ES-I3 (cell line): ENCODE measurements at regions not wholly inside any gene's neighbourhood (a gene's known extent, or its start where the extent isn't known, plus 50 kb on each side); places are given as distances from the start of the nearest gene placed in this dataset.

ENCODE experiments used
- H3K36me3 ChIP-seq: 2 replicates; pipeline ENCODE4 v1.6.1; 2013; ENCODE audit warnings: mild to moderate bottlenecking, low read length, control low read depth, moderate library complexity; ENCODE audit not compliant: insufficient read depth
- H3K4me1 ChIP-seq: 2 replicates; pipeline ENCODE4 v1.6.1; 2013; ENCODE audit warnings: mild to moderate bottlenecking, control low read depth, low read length; ENCODE audit not compliant: insufficient read depth
- H3K9ac ChIP-seq: 2 replicates; pipeline ENCODE4 v1.6.1; 2013; ENCODE audit warnings: low read depth, mild to moderate bottlenecking, low read length, moderate library complexity
- H3K9me3 ChIP-seq: 2 replicates; pipeline ENCODE4 v1.6.1; 2013; ENCODE audit warnings: mild to moderate bottlenecking, low read length, moderate library complexity; ENCODE audit not compliant: control insufficient read depth, insufficient read depth

DNA sequence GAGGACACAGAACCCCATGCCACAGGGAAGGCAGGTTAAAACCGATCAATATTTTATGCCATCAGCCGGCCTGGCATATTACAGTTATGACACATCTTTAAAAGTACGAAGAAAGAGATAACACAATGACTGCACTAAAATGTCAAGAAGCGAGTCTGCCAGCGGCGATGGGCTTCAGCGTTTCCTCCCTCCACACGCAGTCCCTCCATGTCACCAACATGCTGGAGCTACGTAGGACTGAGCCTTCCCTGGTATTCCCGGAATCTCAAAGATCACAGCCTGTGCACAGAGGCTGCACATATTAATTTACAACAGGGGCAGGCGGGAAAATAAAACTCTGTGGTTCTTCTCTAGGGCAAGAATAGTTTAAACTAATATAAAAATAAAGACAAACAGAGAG is 257.7 kb downstream of the IRX1 start:
- no peaks in the 10 kb centered on the region for H3K36me3 ChIP-seq
- no peaks in the 10 kb centered on the region for H3K9me3 ChIP-seq
- no peaks in the 10 kb centered on the region for H3K4me1 ChIP-seq
- no peak overlapping the region for H3K9ac ChIP-seq

DNA sequence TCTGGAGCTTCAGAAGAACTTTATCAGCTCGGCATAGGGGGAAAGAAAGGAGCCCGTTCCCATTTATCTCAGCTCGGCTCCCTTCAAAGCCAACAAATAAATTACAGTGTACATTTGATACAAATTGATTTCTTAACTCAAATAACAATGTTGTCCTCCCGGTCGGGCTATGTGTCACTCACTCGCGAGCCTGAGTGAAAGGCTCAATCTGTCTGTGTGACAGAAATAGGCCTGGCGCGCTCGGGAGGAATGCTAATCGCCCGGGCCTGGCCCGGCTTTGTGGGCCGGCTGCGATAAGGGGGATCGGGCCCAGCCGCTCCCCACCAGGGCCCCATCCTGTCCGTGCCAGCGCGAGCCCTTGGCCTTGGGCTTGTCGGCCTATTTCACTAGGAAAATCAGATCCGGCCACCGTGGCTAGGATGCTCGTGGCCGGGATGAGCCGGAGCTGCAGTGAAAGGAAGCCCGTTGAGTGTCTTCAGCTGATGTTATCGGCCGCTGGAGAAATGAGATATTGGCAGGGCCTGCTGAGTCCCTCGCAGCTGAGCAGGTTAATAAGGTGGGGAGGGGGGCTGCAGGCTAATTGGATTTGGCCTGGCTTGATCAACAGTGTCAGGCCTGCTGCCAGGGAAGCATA is 258.7 kb downstream of the IRX1 start:
- Histone ChIP-seq H3K36me3 (no peaks in the 10 kb centered on the region), H3K4me1 (no peaks in the 10 kb centered on the region), H3K9me3 (no peaks in the 10 kb centered on the region), H3K9ac (no peak overlapping the region)

DNA sequence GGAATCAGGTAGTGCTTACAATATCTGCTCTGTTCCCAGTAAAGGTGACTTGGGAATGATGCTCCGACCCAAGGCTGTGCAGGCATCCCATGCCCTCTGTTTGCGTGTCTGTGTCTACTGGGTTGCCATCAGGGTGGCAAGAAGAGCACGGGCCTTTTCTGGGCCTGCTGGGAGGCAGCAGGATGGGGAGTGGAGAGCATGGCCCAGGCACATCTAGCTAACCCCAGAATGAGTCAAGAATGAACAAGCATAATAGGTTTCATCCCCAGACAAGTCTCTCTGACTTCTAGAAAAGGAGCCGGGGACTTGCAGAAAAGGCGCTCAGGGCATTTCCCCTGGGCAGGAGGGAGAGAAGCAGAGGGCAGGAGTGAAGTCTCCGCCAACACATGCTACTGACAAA is 260.4 kb downstream of the IRX1 start:
- no peaks in the 10 kb centered on the region for H3K9me3 ChIP-seq
- H3K36me3 ChIP-seq = no peaks in the 10 kb centered on the region
- H3K4me1 ChIP-seq = no peaks in the 10 kb centered on the region
- no peak overlapping the region for H3K9ac ChIP-seq

DNA sequence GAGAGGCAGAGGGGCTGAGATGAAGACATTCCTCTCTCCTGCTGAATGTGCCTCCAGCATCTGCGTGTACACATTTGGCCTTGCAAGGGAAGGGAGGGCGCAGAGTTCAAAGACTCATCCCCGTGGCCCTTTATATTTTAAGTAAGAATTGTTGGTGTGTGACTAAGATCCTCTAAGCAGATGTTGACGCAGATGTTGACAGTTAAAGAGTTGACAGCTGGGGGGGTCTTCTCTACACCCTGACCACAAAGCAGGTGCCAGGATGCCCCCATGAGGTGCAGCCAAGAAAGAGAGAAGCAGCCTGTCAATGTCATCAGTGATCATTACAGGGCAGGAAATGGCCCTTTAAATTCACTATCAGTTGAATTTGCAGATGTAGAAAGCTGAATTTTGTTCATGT is 262.9 kb downstream of the IRX1 start:
- no peaks in the 10 kb centered on the region for H3K36me3 ChIP-seq
- no peaks in the 10 kb centered on the region; the same call in 1 of the 2 replicates for H3K9me3 ChIP-seq
- H3K4me1 ChIP-seq = no peaks in the 10 kb centered on the region
- no peak overlapping the region for H3K9ac ChIP-seq

DNA sequence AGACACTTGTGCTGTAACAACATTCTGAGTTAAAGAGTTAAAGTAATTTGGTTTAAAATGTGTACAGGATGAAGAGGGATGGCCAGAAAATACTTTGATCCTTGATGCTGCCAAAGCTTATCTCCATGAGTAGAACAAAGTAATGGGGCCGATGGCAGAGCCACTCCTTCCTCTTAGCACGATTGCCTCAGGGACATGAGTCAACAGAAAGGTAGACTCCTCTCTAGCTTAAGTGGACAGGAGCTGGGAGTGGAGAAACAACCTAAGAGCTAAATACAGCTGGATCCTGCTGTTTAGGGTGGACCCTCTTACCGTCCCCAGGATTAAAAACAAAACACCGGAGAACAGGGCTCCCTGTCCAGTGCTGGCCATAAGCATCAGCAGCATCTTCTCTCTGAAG is 267.3 kb downstream of the IRX1 start:
- Histone ChIP-seq H3K36me3 (no peaks in the 10 kb centered on the region), H3K9ac (no peak overlapping the region), H3K4me1 (no peaks in the 10 kb centered on the region), H3K9me3 (no peaks in the 10 kb centered on the region; the same call in 1 of the 2 replicates)

DNA sequence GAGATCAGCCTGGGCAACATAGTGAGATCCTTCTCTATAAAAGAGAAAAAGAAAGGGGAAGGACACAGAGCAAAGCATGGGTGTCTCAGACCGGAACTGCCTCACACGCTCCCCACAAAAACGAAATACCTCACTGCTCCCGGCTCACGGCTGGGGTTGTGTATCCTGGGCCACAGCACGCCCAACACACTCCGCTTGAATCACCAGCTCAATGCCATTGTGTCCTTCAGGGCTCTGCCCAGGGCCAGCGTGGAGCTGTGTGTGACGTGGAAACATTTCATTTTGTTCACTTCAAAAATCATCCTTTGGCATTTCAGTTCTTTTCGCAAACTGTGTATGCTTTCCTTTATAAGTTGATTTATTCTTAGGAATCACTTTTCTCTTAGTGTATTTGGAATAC is 279.5 kb downstream of the IRX1 start:
- Histone ChIP-seq H3K9ac (no peak overlapping the region), H3K4me1 (no peaks in the 10 kb centered on the region), H3K36me3 (no peaks in the 10 kb centered on the region), H3K9me3 (no peaks in the 10 kb centered on the region; the same call in 1 of the 2 replicates)

DNA sequence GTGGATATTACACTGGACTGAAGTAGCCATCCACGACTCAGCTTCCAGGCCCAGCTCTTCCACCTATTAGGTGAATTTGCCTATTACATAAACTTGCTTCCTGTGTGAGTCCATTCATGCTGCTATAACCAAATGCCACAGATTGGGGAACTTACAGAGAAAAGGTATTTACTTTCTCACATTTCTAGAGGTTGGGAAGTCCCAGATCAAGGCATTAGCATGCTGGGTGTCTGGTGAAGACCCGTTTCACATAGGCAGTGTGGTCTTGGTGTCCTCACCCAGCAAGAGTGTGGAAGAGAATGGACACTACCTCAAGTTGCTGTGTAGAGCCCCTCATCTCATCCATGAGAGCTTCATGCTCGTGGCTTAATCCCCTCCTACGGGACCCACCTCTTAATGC is 282.6 kb downstream of the IRX1 start:
- no peaks in the 10 kb centered on the region for H3K36me3 ChIP-seq
- no peaks in the 10 kb centered on the region for H3K9me3 ChIP-seq
- H3K4me1 ChIP-seq = no peaks in the 10 kb centered on the region
- H3K9ac ChIP-seq = no peak overlapping the region

DNA sequence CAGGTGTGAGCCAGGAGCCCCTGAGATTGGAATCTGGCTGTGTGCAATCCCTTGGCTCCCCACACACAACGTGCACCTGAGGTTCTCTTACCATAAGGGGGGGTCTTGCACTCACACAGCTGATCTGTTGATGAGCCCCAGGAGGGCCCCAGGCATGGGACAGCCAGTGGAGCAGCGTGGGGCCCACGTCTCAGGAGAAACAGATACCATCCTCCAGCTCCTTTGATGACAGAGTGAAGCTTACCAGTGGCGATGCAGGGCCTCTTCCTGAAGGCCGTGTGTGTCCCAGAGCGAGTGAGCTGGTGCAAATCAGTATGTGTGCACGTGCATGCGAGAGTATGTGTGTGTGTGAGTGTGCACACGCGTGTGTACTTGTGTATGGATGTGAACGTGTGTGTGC is 287.4 kb downstream of the IRX1 start:
- no peak overlapping the region for H3K9ac ChIP-seq
- H3K36me3 ChIP-seq = no peaks in the 10 kb centered on the region
- no peaks in the 10 kb centered on the region for H3K9me3 ChIP-seq
- no peaks in the 10 kb centered on the region for H3K4me1 ChIP-seq

DNA sequence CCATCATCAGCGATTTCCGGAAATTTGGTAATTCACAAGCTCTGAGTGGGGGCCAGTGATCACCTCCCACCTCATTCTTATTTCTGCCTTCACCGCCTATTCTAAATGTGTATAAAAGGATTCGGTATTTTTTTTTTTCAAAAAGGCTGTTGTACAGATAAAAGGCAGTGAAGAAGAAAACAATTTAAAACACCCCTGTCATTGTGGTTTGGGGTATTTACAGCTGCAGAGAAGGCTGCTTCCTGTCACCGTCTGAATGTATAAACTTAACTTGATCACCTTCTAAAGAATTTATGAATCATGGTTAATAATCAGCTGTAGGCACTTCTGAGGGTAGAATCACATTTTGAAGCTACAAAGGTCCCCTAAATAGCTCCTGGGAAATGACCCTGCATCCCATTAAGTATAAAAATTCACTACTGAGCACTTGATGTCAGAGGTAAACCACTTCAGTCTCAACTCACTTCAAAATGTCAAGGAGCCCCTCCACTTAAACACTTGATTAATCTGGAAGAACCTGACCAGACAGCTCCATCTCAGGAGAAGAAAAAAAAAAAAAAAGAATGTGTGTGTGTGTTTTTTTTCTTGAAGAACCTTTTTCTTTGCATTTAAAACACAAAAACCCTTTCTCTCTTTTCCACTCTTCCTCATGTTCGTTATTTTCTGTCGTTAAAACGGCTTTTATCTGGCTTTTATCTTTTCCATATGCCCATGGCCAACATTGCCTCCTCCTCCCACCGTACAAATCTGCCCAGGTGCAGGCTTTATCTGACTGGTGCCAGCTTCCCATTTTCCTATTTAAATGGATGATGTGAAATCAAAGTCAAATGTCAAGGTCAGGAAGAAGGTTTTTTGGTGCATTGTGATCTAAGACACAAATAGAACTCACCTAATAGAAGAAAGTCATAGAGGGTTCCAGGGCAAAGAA is 291.2 kb downstream of the IRX1 start:
- Histone ChIP-seq H3K9ac (no peak overlapping the region), H3K9me3 (no peaks in the 10 kb centered on the region)

DNA sequence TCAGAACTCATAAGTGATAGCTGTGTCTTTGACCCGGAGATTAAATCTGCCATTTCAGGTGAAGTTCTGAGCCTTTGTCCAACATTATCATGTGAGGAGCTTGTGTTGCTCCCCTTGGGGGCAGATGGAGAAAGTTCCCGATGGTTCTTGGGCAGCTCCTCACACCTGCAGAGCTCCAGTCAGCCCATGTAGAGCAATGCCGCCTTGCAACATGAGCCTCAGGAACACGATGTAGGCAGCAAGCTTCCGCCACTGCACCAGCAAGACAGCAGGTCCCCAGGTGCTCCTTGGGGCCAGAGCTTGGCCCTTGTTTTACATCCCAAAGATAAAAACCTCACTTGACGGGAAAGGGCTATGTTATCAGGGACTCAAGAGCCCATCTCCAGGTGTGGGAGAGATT is 292.7 kb downstream of the IRX1 start:
- H3K4me1 ChIP-seq = no peaks in the 10 kb centered on the region
- no peaks in the 10 kb centered on the region for H3K36me3 ChIP-seq
- no peaks in the 10 kb centered on the region for H3K9me3 ChIP-seq
- no peak overlapping the region for H3K9ac ChIP-seq

More for the DNA sequence above, 291.2 kb downstream of the IRX1 start:
- no peaks in the 10 kb centered on the region for H3K36me3 ChIP-seq
- no peaks in the 10 kb centered on the region for H3K4me1 ChIP-seq

DNA sequence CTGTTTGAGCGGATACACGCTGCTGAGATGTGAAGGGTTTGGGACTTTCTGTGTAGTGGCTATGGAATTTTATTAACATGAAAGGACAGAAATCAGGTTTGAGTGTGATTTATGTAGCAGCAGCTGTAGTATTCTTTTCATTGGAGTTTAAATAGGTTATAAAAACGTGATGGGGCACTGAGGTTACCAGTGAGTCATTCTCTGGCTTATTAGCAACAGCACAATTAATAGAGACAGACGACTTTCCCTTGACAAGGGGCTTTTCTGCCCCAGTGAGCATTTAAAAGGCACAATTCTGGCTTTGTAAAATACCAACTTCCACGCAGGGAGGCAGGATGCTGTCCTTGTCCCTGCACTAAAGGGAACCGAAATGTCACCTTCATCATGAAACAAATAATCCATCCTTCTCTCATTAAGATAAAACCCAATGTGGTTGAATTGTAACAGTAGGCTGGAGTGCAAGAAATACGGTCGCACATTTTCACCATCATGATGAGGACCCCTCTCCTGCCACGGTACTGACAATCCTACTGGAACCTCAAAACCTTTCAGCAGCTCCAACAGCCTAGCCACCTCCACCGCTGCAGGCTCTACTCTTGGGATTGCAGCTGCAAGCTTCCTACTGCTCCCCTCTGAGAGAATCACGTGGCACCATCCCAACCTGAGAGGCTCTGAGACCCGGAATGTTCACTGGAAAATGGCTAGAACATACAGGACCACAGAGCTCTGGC is 293.9 kb downstream of the IRX1 start:
- Histone ChIP-seq H3K4me1 (no peaks in the 10 kb centered on the region), H3K9me3 (no peaks in the 10 kb centered on the region), H3K36me3 (no peaks in the 10 kb centered on the region), H3K9ac (no peak overlapping the region)

DNA sequence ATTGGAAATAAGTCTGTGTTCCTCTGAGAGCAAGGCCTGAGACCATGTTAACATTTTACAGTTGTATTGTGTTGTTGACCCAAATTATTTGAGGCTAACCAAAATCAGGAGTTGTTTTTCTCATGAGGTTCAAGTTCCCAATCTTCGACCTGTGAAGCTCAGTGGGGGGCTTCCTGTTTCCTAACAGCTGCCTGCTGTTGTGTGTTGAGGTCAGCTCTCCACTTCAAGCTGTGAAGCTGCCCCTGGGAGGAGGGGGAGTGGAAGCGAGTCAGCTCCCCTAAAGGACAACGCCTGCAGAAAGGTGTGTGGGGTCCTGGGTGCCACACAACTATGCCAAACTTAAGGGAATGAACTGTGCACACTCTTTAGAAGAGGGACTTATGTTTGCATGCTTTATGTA is 295.5 kb downstream of the IRX1 start:
- no peak overlapping the region for H3K9ac ChIP-seq
- no peaks in the 10 kb centered on the region for H3K36me3 ChIP-seq
- H3K9me3 ChIP-seq = no peaks in the 10 kb centered on the region
- H3K4me1 ChIP-seq = no peaks in the 10 kb centered on the region

DNA sequence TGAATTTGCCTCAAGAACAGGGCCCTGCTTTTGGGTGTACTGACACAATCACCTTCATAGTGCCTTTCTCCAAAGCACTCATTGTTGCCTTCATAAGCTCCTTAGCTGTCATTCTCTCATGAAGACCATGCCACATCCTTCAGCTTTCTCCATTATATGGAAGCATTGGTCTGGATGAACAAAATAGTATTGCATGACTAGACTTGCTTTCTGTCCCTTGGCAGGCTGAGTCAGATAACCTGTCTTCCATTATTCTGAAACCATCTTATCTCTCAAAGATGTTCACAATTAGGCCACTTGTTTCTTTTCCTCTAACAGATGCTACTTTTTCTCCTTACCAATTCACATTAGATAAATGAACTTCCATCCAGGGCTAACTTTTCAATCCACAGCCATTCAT is 297.9 kb downstream of the IRX1 start:
- no peak overlapping the region for H3K9ac ChIP-seq
- H3K9me3 ChIP-seq = peaks cover 5% of the 10 kb centered on the region
- no peaks in the 10 kb centered on the region for H3K36me3 ChIP-seq
- no peaks in the 10 kb centered on the region for H3K4me1 ChIP-seq

DNA sequence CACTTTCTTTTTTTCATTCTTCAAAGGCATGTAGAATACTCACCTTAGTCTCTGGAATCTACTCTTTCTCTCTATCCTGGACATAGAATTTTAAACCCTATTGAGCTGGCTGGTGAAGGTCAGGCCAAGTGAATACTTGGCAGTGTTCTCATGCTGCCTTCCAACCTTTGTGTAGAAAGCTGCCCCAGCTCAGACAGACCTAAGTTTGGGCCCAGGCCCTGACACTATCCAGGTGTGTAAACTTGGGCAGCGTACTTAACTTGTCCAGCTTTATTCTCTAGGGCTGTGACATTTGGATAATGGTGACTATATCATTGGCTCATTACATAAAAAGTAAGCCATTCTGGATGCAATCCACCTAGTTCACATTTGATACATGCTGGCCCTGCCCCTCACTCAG is 298.3 kb downstream of the IRX1 start:
- Histone ChIP-seq H3K9me3 (peaks cover 5% of the 10 kb centered on the region), H3K9ac (no peak overlapping the region), H3K4me1 (no peaks in the 10 kb centered on the region), H3K36me3 (no peaks in the 10 kb centered on the region)
